H1 (cell line): ENCODE measurements at regions not wholly inside any gene's neighbourhood (a gene's known extent, or its start where the extent isn't known, plus 50 kb on each side); places are given as distances from the start of the nearest gene placed in this dataset.

Experiments used
- CTCF ChIA-PET: fragments of 300-600 bp; sonication (Branson Sonifier 250); formaldehyde crosslinking; loops from one replicate; lab custom pipeline; 2021; ENCODE audit not compliant: partially characterized antibody; lab: Charles Lee
- POLR2A ChIA-PET: fragments of 300-600 bp; sonication (Branson Sonifier 250); formaldehyde crosslinking; loops from one replicate; lab custom pipeline; 2021; ENCODE audit warnings: inconsistent platforms; ENCODE audit not compliant: partially characterized antibody; lab: Charles Lee
- DNase-seq, 2 experiments: peaks; one replicate each; pipeline versions ENCODE4 v3.0.0 to v3.0.0-alpha.2; 2010 to 2022; ENCODE audit warnings: low spot score in 2 of 2, low read depth in 1 of 2, mixed read lengths in 1 of 2
- FAIRE-seq: peaks from 2 replicates; lab custom pipeline; 2011; peaks lifted over from hg19 to GRCh38; lab: Jason Lieb, UNC
- H2AFZ ChIP-seq: 2 replicates; pipeline ENCODE4 v1.8.1; 2012; ENCODE audit warnings: low read length, inconsistent platforms
- H2AK5ac ChIP-seq: 2 replicates; pipeline ENCODE4 v1.6.1; 2013; ENCODE audit warnings: low read depth, low read length
- H2BK120ac ChIP-seq: replicated peaks from 2 replicates; pipeline ENCODE3; 2013; ENCODE audit warnings: low read depth, low read length, inconsistent platforms
- H2BK12ac ChIP-seq: 2 replicates; pipeline ENCODE4 v1.6.1; 2013; ENCODE audit warnings: low read depth, low read length
- H2BK15ac ChIP-seq: 2 replicates; pipeline ENCODE4 v1.6.1; 2013; ENCODE audit warnings: low read length
- H2BK20ac ChIP-seq: 2 replicates; pipeline ENCODE4 v1.6.1; 2013; ENCODE audit warnings: low read length
- H2BK5ac ChIP-seq: 2 replicates; pipeline ENCODE4 v1.6.1; 2013; ENCODE audit warnings: low read depth, low read length
- H3K14ac ChIP-seq: 2 replicates; pipeline ENCODE4 v1.6.1; 2013; ENCODE audit warnings: inconsistent platforms; ENCODE audit not compliant: insufficient read length
- H3K18ac ChIP-seq: 2 replicates; pipeline ENCODE4 v1.6.1; 2013; ENCODE audit warnings: low read length; ENCODE audit errors: extremely low read depth
- H3K23ac ChIP-seq: 2 replicates; pipeline ENCODE4 v1.6.1; 2013; ENCODE audit warnings: inconsistent platforms; ENCODE audit not compliant: insufficient read length
- H3K23me2 ChIP-seq: 2 replicates; pipeline ENCODE4 v1.6.1; 2013; ENCODE audit warnings: low read depth, low read length
- H3K27ac ChIP-seq: 2 replicates; pipeline ENCODE4 v1.6.1; 2011; ENCODE audit warnings: low read depth, low read length, inconsistent platforms
- H3K27me3 ChIP-seq, 4 experiments: replicated peaks in 1 of 4; 1 replicate in 1 of 4; 2 replicates in 3 of 4; pipeline versions ENCODE4 v1.6.1 to v1.8.1; 2011 to 2013; ENCODE audit warnings: low read length in 3 of 4, mild to moderate bottlenecking in 3 of 4, inconsistent platforms in 2 of 4, mixed read lengths in 2 of 4, moderate library complexity in 1 of 4; ENCODE audit not compliant: control insufficient read depth in 3 of 4, insufficient read depth in 3 of 4; ENCODE audit errors: extremely low read depth in 1 of 4
- H3K36me3 ChIP-seq, 4 experiments: 2 replicates each; pipeline versions ENCODE4 v1.6.1 to v1.8.1; 2011 to 2013; ENCODE audit warnings: mild to moderate bottlenecking in 4 of 4, low read length in 3 of 4, moderate library complexity in 2 of 4, control low read depth in 1 of 4, inconsistent platforms in 1 of 4; ENCODE audit not compliant: insufficient read depth in 4 of 4, control insufficient read depth in 2 of 4
- H3K4ac ChIP-seq: replicated peaks from 2 replicates; pipeline ENCODE3; 2013; ENCODE audit warnings: low read length, low read depth, mixed read lengths, inconsistent platforms; ENCODE audit not compliant: insufficient read length
- H3K4me1 ChIP-seq, 4 experiments: replicated peaks in 1 of 4; 1 replicate in 1 of 4; 2 replicates in 3 of 4; pipeline versions ENCODE4 v1.6.1 to v1.8.1; 2011 to 2013; ENCODE audit warnings: low read length in 3 of 4, inconsistent platforms in 2 of 4, mixed read lengths in 1 of 4; ENCODE audit not compliant: insufficient read depth in 4 of 4, control insufficient read depth in 3 of 4
- H3K4me2 ChIP-seq, 2 experiments: 2 replicates each; pipeline versions ENCODE4 v1.6.1 to v1.8.1; 2011 to 2013; ENCODE audit warnings: low read depth in 2 of 2, low read length in 2 of 2, control low read depth in 1 of 2, inconsistent platforms in 1 of 2, mild to moderate bottlenecking in 1 of 2; ENCODE audit not compliant: insufficient read depth in 1 of 2
- H3K4me3 ChIP-seq, 4 experiments: fragments of 200-600, 300-600 bp in 1 of 4; sonication (generic), shearing (Covaris generic), sonication (Bioruptor Twin) in 1 of 4; 2 replicates each; pipeline versions ENCODE4 v1.5.1 to v1.8.1; 2011 to 2016; ENCODE audit warnings: low read length in 4 of 4, low read depth in 3 of 4, control low read depth in 2 of 4, inconsistent platforms in 2 of 4, mild to moderate bottlenecking in 2 of 4, mixed read lengths in 1 of 4, moderate library complexity in 1 of 4; ENCODE audit not compliant: insufficient read depth in 2 of 4; ENCODE audit errors: extremely low read depth in 1 of 4
- H3K56ac ChIP-seq: replicated peaks from 2 replicates; pipeline ENCODE3; 2013; ENCODE audit warnings: low read depth, mild to moderate bottlenecking, mixed read lengths, low read length, inconsistent platforms; ENCODE audit not compliant: insufficient read length
- H3K79me1 ChIP-seq: 2 replicates; pipeline ENCODE4 v1.6.1; 2013; ENCODE audit warnings: low read depth, low read length, control low read depth
- H3K79me2 ChIP-seq, 2 experiments: 2 replicates each; pipeline versions ENCODE4 v1.6.1 to v1.8.1; 2012 to 2013; ENCODE audit warnings: low read length in 2 of 2, mild to moderate bottlenecking in 2 of 2, inconsistent platforms in 1 of 2; ENCODE audit not compliant: insufficient read depth in 2 of 2, control insufficient read depth in 1 of 2
- H3K9ac ChIP-seq, 4 experiments: replicated peaks in 1 of 4; 1 replicate in 1 of 4; 2 replicates in 3 of 4; pipeline versions ENCODE4 v1.6.1 to v1.8.1; 2011 to 2013; ENCODE audit warnings: low read depth in 3 of 4, low read length in 3 of 4, control low read depth in 2 of 4, mild to moderate bottlenecking in 2 of 4, moderate library complexity in 2 of 4, inconsistent platforms in 1 of 4; ENCODE audit errors: extremely low read depth in 1 of 4
- H3K9me3 ChIP-seq, 2 experiments: 2 replicates each; pipeline versions ENCODE4 v1.6.1 to v1.8.1; 2012 to 2013; ENCODE audit warnings: mild to moderate bottlenecking in 2 of 2, moderate library complexity in 2 of 2, control low read depth in 1 of 2, inconsistent platforms in 1 of 2, low read depth in 1 of 2, low read length in 1 of 2, mixed read lengths in 1 of 2; ENCODE audit not compliant: insufficient read depth in 2 of 2
- H4K20me1 ChIP-seq, 2 experiments: replicated peaks in 1 of 2; 2 replicates each; pipeline versions ENCODE3 to v1.8.1; 2011 to 2013; ENCODE audit warnings: inconsistent platforms in 2 of 2, low read length in 2 of 2, mild to moderate bottlenecking in 1 of 2; ENCODE audit not compliant: insufficient read depth in 2 of 2, control insufficient read depth in 1 of 2
- H4K5ac ChIP-seq: 2 replicates; pipeline ENCODE4 v1.6.1; 2013; ENCODE audit warnings: low read length, low read depth, mixed read lengths, inconsistent platforms; ENCODE audit not compliant: insufficient read length
- H4K8ac ChIP-seq: 2 replicates; pipeline ENCODE4 v1.8.0; 2013; ENCODE audit warnings: mild to moderate bottlenecking, moderate library complexity, low read length, inconsistent platforms; ENCODE audit not compliant: insufficient read depth; ENCODE audit errors: extremely low read depth
- H4K91ac ChIP-seq: replicated peaks from 2 replicates; pipeline ENCODE3; 2013; ENCODE audit warnings: low read length, mixed read lengths, inconsistent platforms; ENCODE audit not compliant: insufficient read length
- BCL11A ChIP-seq, 2 experiments: IDR thresholded peaks; one replicate each; pipeline ENCODE4 v1.6.1; 2011; ENCODE audit warnings: low read depth in 2 of 2, low read length in 2 of 2, mild to moderate bottlenecking in 2 of 2
- CEBPB ChIP-seq: IDR thresholded peaks from 2 replicates; pipeline ENCODE4 v1.6.1; 2012; ENCODE audit warnings: low read depth, low read length
- EP300 ChIP-seq, 2 experiments: IDR thresholded peaks; 1 replicate in 1 of 2; 2 replicates in 1 of 2; pipeline ENCODE4 v1.6.1; 2011 to 2012; ENCODE audit warnings: low read depth in 2 of 2, low read length in 2 of 2, mild to moderate bottlenecking in 2 of 2, borderline replicate concordance in 1 of 2, inconsistent platforms in 1 of 2, moderate library complexity in 1 of 2
- GABPA ChIP-seq: IDR thresholded peaks from 2 replicates; pipeline ENCODE4 v1.6.1; 2011; ENCODE audit warnings: mild to moderate bottlenecking, low read length, moderate library complexity, borderline replicate concordance; ENCODE audit not compliant: insufficient read depth
- MAFK ChIP-seq: IDR thresholded peaks from 2 replicates; pipeline ENCODE4 v1.6.1; 2012; ENCODE audit warnings: low read depth, mild to moderate bottlenecking, improper control_type of control experiment, low read length
- NRF1 ChIP-seq: IDR thresholded peaks from 2 replicates; pipeline ENCODE4 v1.6.1; 2011; ENCODE audit warnings: mild to moderate bottlenecking, low read depth, low read length, improper control_type of control experiment
- POLR2A ChIP-seq, 2 experiments: IDR thresholded peaks; 1 replicate in 1 of 2; 2 replicates in 1 of 2; pipeline ENCODE4 v1.6.1; 2011; ENCODE audit warnings: low read depth in 2 of 2, low read length in 2 of 2, mild to moderate bottlenecking in 2 of 2; ENCODE audit errors: control extremely low read depth in 1 of 2
- RAD21 ChIP-seq, 2 experiments: IDR thresholded peaks in 1 of 2; conservative IDR thresholded peaks in 1 of 2; 2 replicates each; pipeline ENCODE4 v1.6.1; 2011; ENCODE audit warnings: low read depth in 2 of 2, low read length in 2 of 2, improper control_type of control experiment in 1 of 2, inconsistent platforms in 1 of 2, mild to moderate bottlenecking in 1 of 2, moderate library complexity in 1 of 2
- RNF2 ChIP-seq: fragments of 200-900, 300-1000 bp; sonication (generic); IDR thresholded peaks from 2 replicates; pipeline ENCODE4 v1.7.1; 2016; ENCODE audit warnings: borderline replicate concordance, low read depth, mild to moderate bottlenecking, antibody characterized with exemption, low read length; ENCODE audit not compliant: poor library complexity, severe bottlenecking; ENCODE audit errors: missing control alignments
- SIX5 ChIP-seq: IDR thresholded peaks from 2 replicates; pipeline ENCODE4 v1.6.1; 2011; ENCODE audit warnings: mild to moderate bottlenecking, low read depth, low read length
- SP2 ChIP-seq: IDR thresholded peaks from 2 replicates; pipeline ENCODE4 v1.6.1; 2012; ENCODE audit warnings: mild to moderate bottlenecking, low read length, inconsistent platforms
- SUZ12 ChIP-seq: fragments of 200-600 bp; sonication (generic); IDR thresholded peaks from 2 replicates; pipeline ENCODE4 v1.6.1; 2012; ENCODE audit warnings: mild to moderate bottlenecking, inconsistent platforms, low read length, moderate library complexity, mixed read lengths
- WGBS, 2 experiments: shearing (Covaris generic) in 1 of 2; methylation state at CpG; one replicate each; pipeline versions ENCODE4 v1.1.6 to v1.1.7; 2013 to 2015; ENCODE audit warnings: low lambda C conversion rate in 2 of 2, mixed read lengths in 2 of 2, inconsistent platforms in 1 of 2, low coverage in 1 of 2, missing lambda C conversion rate in 1 of 2; ENCODE audit not compliant: insufficient replicate concordance in 2 of 2, insufficient coverage in 1 of 2, insufficient read length in 1 of 2; ENCODE audit errors: extremely low coverage in 1 of 2, missing lambda C conversion rate in 1 of 2; 5-methylcytosine and 5-hydroxymethylcytosine counted together

- Histone ChIP-seq H3K23me2 (no peaks in the 10 kb centered on the region), H3K9me3 (no peaks in the 10 kb centered on the region; a peak in 1 of 4 replicates), H2AFZ (no peak overlapping the region), H4K5ac (no peak overlapping the region), H3K23ac (no peak overlapping the region), H3K14ac (no peak overlapping the region), H3K4me3 (no peak overlapping the region), H3K9ac (no peak overlapping the region), H2BK5ac (no peak overlapping the region), H3K4me2 (no peak overlapping the region), H4K20me1 (no peaks in the 10 kb centered on the region), H4K8ac (no peak overlapping the region), H3K4me1 (peaks cover 0 to 3% (median 0%) of the 10 kb centered on the region in 4 experiments; a peak in 2 of 7 replicates)
- POLR2A ChIA-PET, result interaction anchor here (1.2 kb wide), 1 partner anchor 9 kb away, joined by 3 read pairs; no protein-coding TSS in a partner anchor
- TF ChIP-seq SIX5 (no peak), POLR2A (IDR thresholded peaks at IDR 0.05; ENCODE audit: control extremely low read depth in 1 of 2, low read depth in 2 of 2, low read length in 2 of 2) (no peak), EP300 (IDR thresholded peaks at IDR 0.05; ENCODE audit: borderline replicate concordance in 1 of 2, low read depth in 2 of 2, low read length in 2 of 2) (no peak), MAFK (no peak), BCL11A (IDR thresholded peaks at IDR 0.05; ENCODE audit: low read depth in 2 of 2, low read length in 2 of 2) (no peak), SUZ12 (no peak), RNF2 (no peak), RAD21 (IDR thresholded peaks at IDR 0.05 in 1 of 2, conservative IDR thresholded peaks at IDR 0.05 in 1 of 2; ENCODE audit: low read depth in 2 of 2, low read length in 2 of 2) (no peak), CEBPB (no peak), NRF1 (no peak), GABPA (no peak), SP2 (no peak)
- TF ChIP-seq, all 59 proteins: peak for 0
- H2BK20ac ChIP-seq, result no peak overlapping the region
- CTCF ChIA-PET, result interaction anchor here (0.6 to 1.8 kb wide), 2 partner anchors 61 to 98 kb away, joined by 3 to 6 read pairs; no protein-coding TSS in a partner anchor
- no peaks in the 10 kb centered on the region for H3K36me3 ChIP-seq
- H2BK15ac ChIP-seq, result no peak overlapping the region
- no peak overlapping the region for H3K56ac ChIP-seq
- DNase-seq (no peak), FAIRE-seq (no peak)
- H2AK5ac ChIP-seq, result no peak overlapping the region
- H3K79me2 ChIP-seq, result no peaks in the 10 kb centered on the region
- no peak overlapping the region for H3K4ac ChIP-seq
- H3K18ac ChIP-seq, result no peak overlapping the region
- no peaks in the 10 kb centered on the region for H3K27me3 ChIP-seq
- H3K79me1 ChIP-seq, result no peaks in the 10 kb centered on the region
- no peak overlapping the region for H2BK120ac ChIP-seq
- no peak overlapping the region for H3K27ac ChIP-seq
- no peak overlapping the region for H4K91ac ChIP-seq
- WGBS, 2 experiments, result 64% methylated on average over 2 of the region's 2 CpGs; no CpG with 5 or more reads in 1 of the 2 experiments
- no peak overlapping the region for H2BK12ac ChIP-seq
Measured at GRCh38 chr11:28922386-28922981, 814.3 kb downstream of the METTL15 start.
